ENCODE measurements at regions not wholly inside any gene's neighbourhood (a gene's known extent, or its start where the extent isn't known, plus 50 kb on each side); places are given as distances from the start of the nearest gene placed in this dataset.
A peak's percentile ranks its signal among the peaks of the same experiment; 100 is the strongest.

DNA sequence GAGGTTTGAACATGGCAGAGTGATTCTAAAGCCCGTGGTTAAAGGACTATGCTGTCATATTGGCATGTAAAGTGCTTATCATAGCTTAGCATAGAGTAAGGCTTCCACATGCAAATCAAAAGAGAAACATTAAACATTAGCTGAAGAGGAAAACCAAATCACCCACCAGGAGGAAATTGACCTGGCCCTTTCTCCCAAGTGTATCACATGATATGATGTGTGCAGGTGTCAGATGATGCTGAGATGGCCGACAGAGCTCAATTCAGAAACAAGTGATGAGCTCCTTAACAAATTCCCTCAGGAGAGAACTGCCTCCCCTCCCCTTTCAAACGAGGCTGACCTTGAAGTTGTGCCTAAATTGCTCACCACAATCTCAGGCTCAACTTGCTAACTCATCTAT lies 217.1 kb upstream of the BTG1 start (continued):
- TF ChIP-seq NKRF (conservative IDR thresholded peaks at IDR 0.05) (no peak), NRF1 (conservative IDR thresholded peaks at IDR 0.05; ENCODE audit: low read depth, low read length) (no peak), MTA3 (IDR thresholded peaks at IDR 0.05; ENCODE audit: borderline replicate concordance, low read length) (no peak), ZBTB40 (IDR thresholded peaks at IDR 0.05; ENCODE audit: borderline replicate concordance) (no peak), SREBF2 (IDR thresholded peaks at IDR 0.05; ENCODE audit: low read length) (no peak), CBX3 (IDR thresholded peaks at IDR 0.05; ENCODE audit: borderline replicate concordance, low read depth) (no peak), IKZF2 (IDR thresholded peaks at IDR 0.05) (peak; percentile 16 to 47; a peak in 2 of 4 replicates), ATF7 (IDR thresholded peaks at IDR 0.05; ENCODE audit: low read depth) (peak; percentile 71), SREBF1 (IDR thresholded peaks at IDR 0.05; ENCODE audit: low read length) (no peak), MXI1 (IDR thresholded peaks at IDR 0.05; ENCODE audit: low read depth, low read length) (0 out of 2 replicates have a peak, but pooled peaks have one; percentile 60), ELK1 (IDR thresholded peaks at IDR 0.05; ENCODE audit: low read depth, low read length) (no peak), STAT3 (IDR thresholded peaks at IDR 0.05; ENCODE audit: low read depth, low read length) (no peak), ZNF217 (IDR thresholded peaks at IDR 0.05) (no peak), RB1 (IDR thresholded peaks at IDR 0.05; ENCODE audit: borderline replicate concordance) (no peak)
- TF ChIP-seq, protein P1, sequence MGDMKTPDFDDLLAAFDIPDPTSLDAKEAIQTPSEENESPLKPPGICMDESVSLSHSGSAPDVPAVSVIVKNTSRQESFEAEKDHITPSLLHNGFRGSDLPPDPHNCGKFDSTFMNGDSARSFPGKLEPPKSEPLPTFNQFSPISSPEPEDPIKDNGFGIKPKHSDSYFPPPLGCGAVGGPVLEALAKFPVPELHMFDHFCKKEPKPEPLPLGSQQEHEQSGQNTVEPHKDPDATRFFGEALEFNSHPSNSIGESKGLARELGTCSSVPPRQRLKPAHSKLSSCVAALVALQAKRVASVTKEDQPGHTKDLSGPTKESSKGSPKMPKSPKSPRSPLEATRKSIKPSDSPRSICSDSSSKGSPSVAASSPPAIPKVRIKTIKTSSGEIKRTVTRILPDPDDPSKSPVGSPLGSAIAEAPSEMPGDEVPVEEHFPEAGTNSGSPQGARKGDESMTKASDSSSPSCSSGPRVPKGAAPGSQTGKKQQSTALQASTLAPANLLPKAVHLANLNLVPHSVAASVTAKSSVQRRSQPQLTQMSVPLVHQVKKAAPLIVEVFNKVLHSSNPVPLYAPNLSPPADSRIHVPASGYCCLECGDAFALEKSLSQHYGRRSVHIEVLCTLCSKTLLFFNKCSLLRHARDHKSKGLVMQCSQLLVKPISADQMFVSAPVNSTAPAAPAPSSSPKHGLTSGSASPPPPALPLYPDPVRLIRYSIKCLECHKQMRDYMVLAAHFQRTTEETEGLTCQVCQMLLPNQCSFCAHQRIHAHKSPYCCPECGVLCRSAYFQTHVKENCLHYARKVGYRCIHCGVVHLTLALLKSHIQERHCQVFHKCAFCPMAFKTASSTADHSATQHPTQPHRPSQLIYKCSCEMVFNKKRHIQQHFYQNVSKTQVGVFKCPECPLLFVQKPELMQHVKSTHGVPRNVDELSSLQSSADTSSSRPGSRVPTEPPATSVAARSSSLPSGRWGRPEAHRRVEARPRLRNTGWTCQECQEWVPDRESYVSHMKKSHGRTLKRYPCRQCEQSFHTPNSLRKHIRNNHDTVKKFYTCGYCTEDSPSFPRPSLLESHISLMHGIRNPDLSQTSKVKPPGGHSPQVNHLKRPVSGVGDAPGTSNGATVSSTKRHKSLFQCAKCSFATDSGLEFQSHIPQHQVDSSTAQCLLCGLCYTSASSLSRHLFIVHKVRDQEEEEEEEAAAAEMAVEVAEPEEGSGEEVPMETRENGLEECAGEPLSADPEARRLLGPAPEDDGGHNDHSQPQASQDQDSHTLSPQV (IDR thresholded peaks at IDR 0.05): no peak
- TF ChIP-seq, protein P2, sequence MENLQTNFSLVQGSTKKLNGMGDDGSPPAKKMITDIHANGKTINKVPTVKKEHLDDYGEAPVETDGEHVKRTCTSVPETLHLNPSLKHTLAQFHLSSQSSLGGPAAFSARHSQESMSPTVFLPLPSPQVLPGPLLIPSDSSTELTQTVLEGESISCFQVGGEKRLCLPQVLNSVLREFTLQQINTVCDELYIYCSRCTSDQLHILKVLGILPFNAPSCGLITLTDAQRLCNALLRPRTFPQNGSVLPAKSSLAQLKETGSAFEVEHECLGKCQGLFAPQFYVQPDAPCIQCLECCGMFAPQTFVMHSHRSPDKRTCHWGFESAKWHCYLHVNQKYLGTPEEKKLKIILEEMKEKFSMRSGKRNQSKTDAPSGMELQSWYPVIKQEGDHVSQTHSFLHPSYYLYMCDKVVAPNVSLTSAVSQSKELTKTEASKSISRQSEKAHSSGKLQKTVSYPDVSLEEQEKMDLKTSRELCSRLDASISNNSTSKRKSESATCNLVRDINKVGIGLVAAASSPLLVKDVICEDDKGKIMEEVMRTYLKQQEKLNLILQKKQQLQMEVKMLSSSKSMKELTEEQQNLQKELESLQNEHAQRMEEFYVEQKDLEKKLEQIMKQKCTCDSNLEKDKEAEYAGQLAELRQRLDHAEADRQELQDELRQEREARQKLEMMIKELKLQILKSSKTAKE (IDR thresholded peaks at IDR 0.05; ENCODE audit: low read depth, poor library complexity, severe bottlenecking): no peak

Data from GM12878 (cell line).